Transverse colon (tissue), 4 donors: ENCODE measurements at regions not wholly inside any gene's neighbourhood (a gene's known extent, or its start where the extent isn't known, plus 50 kb on each side); places are given as distances from the start of the nearest gene placed in this dataset.

Experiments
- DNase-seq: peaks from one replicate; pipeline ENCODE4 v3.0.0-alpha.2; 2019
- H3K27ac ChIP-seq, 4 donors: fragments of 200-600 bp; sonication (generic); 2 replicates each; pipeline ENCODE4 v1.5.1; 2016 to 2018; ENCODE audit warnings: inconsistent platforms in 4 of 4
- H3K27me3 ChIP-seq: fragments of 200-600 bp; sonication (generic); 2 replicates; pipeline ENCODE4 v1.5.1; 2017; ENCODE audit warnings: inconsistent platforms
- H3K36me3 ChIP-seq, 4 donors: fragments of 200-600 bp; sonication (generic); 2 replicates each; pipeline ENCODE4 v1.5.1; 2017 to 2019; ENCODE audit warnings: inconsistent platforms in 4 of 4
- H3K4me1 ChIP-seq, 4 donors: fragments of 200-600 bp; sonication (generic); 2 replicates each; pipeline ENCODE4 v1.5.1; 2017 to 2020; ENCODE audit warnings: inconsistent platforms in 4 of 4
- H3K4me3 ChIP-seq, 4 donors: fragments of 200-600 bp; sonication (generic); 1 replicate in 1 of 4; 2 replicates in 3 of 4; pipeline versions ENCODE4 v1.5.1 to v1.6.1; 2017 to 2019; ENCODE audit warnings: inconsistent platforms in 4 of 4
- H3K9me3 ChIP-seq, 2 donors: fragments of 200-600 bp; sonication (generic); 2 replicates each; pipeline ENCODE4 v1.5.1; 2017 to 2019; ENCODE audit warnings: inconsistent platforms in 2 of 2
- EP300 ChIP-seq: sonication (generic); formaldehyde crosslinking; IDR thresholded peaks from one replicate; pipeline ENCODE4 v1.6.1; 2017; ENCODE audit warnings: antibody characterized with exemption, low read depth
- POLR2A ChIP-seq: fragments of 450-650 bp; IDR thresholded peaks from one replicate; pipeline ENCODE4 v1.6.1; 2016; ENCODE audit warnings: antibody characterized with exemption, mild to moderate bottlenecking, moderate library complexity
- POLR2AphosphoS5 ChIP-seq, 3 donors: sonication (generic); formaldehyde crosslinking; IDR thresholded peaks; one replicate each; pipeline ENCODE4 v1.6.1; 2016; ENCODE audit warnings: antibody characterized with exemption in 3 of 3
- WGBS, 2 donors: methylation state at CpG; one replicate each; pipeline ENCODE4 v1.1.5; 2018; ENCODE audit warnings: low coverage in 1 of 2; 5-methylcytosine and 5-hydroxymethylcytosine counted together
- in situ Hi-C, 4 donors: fragments of 200-750 bp; cut with MboI; loops; one replicate each; pipeline versions ENCODE4 v1.15.0 to v1.15.1; 2017; ENCODE audit warnings: low sequenced_read_pairs in 3 of 4, low pct_ligation_motif_present in 1 of 4, low pct_unique_long_range_greater_than_20kb in 1 of 4
- intact Hi-C: fragments of 100-400 bp; cut with DNase I; formaldehyde crosslinking; loops from one replicate; pipeline ENCODE4 v1.15.1; 2023; ENCODE audit warnings: low total_unique reads
- TF ChIP-seq, protein P1 (sequence below), 5 experiments: fragments of 200-600 bp in 3 of 5; fragments of 450-650 bp in 2 of 5; sonication (generic) in 3 of 5; IDR thresholded peaks; 1 replicate in 2 of 5; 2 replicates in 3 of 5; pipeline ENCODE4 v1.5.1; 2016 to 2017; ENCODE audit warnings: antibody characterized with exemption in 5 of 5, inconsistent platforms in 3 of 5, mild to moderate bottlenecking in 2 of 5, moderate library complexity in 1 of 5

DNA sequence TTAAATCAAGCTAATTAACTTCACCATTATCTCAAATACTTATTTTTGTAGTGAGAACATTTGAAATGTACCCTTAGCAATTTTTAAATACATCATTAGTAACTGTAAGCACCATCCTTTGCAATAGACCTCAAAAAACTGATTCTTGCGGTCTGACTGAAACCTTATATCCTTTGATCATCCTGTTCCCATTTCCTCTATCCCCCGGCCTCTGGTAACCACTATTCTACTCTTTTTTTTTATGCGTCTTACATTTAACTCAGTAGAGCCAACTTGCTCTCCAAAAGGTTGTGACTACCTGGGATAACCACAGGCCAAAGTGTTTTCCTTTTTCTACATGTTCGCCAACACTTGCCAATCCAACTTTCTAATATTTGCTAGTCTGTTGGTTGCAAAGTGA, 106.1 kb downstream of the IRX1 start:
- no peak for DNase-seq

DNA sequence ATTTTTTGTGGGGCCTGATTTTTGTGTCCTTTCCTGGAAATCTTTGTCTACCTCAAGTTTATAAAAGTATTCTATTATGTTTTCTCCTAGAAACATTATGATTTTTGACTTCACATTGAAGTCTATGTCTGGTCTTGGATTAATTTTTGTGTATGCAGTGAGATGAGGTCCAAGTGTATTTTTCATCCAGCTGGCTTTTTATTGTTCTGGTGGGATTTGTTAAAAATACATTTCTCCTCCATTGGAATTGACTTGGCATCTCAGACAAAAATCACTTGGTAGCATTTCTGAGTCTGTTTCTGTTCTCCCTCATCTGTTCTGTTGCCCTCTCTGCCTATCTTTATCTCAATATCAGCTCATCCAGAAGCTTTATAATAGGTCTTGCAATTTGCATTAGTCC, 109.0 kb downstream of the IRX1 start:
- in situ Hi-C loops, result no loop called here
- DNase-seq, result no peak
- intact Hi-C loops, result no loop called here

More for the DNA sequence above, 106.1 kb downstream of the IRX1 start:
- Histone ChIP-seq H3K27me3 (no peaks in the 10 kb centered on the region), H3K4me3 (no peak overlapping the region), H3K27ac (no peak overlapping the region), H3K9me3 (peaks cover 0 to 2% of the 10 kb centered on the region in 2 donors), H3K36me3 (no peaks in the 10 kb centered on the region), H3K4me1 (no peaks in the 10 kb centered on the region)
- intact Hi-C loops (no loop called here), in situ Hi-C loops (no loop called here)
- WGBS, 2 donors, result 71 to 79% methylated on average over 4 of the region's 4 CpGs
- TF ChIP-seq, protein P1, sequence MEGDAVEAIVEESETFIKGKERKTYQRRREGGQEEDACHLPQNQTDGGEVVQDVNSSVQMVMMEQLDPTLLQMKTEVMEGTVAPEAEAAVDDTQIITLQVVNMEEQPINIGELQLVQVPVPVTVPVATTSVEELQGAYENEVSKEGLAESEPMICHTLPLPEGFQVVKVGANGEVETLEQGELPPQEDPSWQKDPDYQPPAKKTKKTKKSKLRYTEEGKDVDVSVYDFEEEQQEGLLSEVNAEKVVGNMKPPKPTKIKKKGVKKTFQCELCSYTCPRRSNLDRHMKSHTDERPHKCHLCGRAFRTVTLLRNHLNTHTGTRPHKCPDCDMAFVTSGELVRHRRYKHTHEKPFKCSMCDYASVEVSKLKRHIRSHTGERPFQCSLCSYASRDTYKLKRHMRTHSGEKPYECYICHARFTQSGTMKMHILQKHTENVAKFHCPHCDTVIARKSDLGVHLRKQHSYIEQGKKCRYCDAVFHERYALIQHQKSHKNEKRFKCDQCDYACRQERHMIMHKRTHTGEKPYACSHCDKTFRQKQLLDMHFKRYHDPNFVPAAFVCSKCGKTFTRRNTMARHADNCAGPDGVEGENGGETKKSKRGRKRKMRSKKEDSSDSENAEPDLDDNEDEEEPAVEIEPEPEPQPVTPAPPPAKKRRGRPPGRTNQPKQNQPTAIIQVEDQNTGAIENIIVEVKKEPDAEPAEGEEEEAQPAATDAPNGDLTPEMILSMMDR (IDR thresholded peaks at IDR 0.05), result no peak
- TF ChIP-seq POLR2AphosphoS5 (IDR thresholded peaks at IDR 0.05), result no peak
- TF ChIP-seq POLR2A, result no peak
- no peak for TF ChIP-seq EP300

GRCh38 chr5:3709068-3709716, 113.6 kb downstream of the IRX1 start:
- intact Hi-C loops, result no loop called here
- no peaks in the 10 kb centered on the region for H3K4me1 ChIP-seq
- in situ Hi-C loops, result no loop called here

More for the DNA sequence above, 109.0 kb downstream of the IRX1 start:
- Histone ChIP-seq H3K9me3 (no peaks in the 10 kb centered on the region), H3K27me3 (no peaks in the 10 kb centered on the region), H3K36me3 (no peaks in the 10 kb centered on the region), H3K4me3 (no peak overlapping the region), H3K4me1 (no peaks in the 10 kb centered on the region), H3K27ac (no peak overlapping the region)
- TF ChIP-seq EP300 (no peak), POLR2AphosphoS5 (IDR thresholded peaks at IDR 0.05) (no peak), POLR2A (no peak)
- TF ChIP-seq, protein P1 (IDR thresholded peaks at IDR 0.05), result no peak

GRCh38 chr5:3709717-3710348, 114.2 kb downstream of the IRX1 start:
- no peaks in the 10 kb centered on the region for H3K9me3 ChIP-seq
- intact Hi-C loops, result no loop called here
- H3K36me3 ChIP-seq, result no peaks in the 10 kb centered on the region
- DNase-seq, result no peak
- TF ChIP-seq POLR2AphosphoS5 (IDR thresholded peaks at IDR 0.05), result no peak
- TF ChIP-seq, protein P1 (IDR thresholded peaks at IDR 0.05), result no peak
- TF ChIP-seq EP300, result no peak
- no peak for TF ChIP-seq POLR2A
- H3K4me1 ChIP-seq, result no peaks in the 10 kb centered on the region
- H3K27me3 ChIP-seq, result no peaks in the 10 kb centered on the region
- H3K27ac ChIP-seq, result no peak overlapping the region
- in situ Hi-C loops, result no loop called here
- WGBS, 2 donors, result 51 to 65% methylated on average over 9 to 10 of the region's 10 CpGs
- H3K4me3 ChIP-seq, result no peak overlapping the region

More at GRCh38 chr5:3709068-3709716, 113.6 kb downstream of the IRX1 start:
- no peak for DNase-seq
- Histone ChIP-seq H3K36me3 (no peaks in the 10 kb centered on the region), H3K27ac (no peak overlapping the region), H3K4me3 (no peak overlapping the region), H3K27me3 (no peaks in the 10 kb centered on the region), H3K9me3 (no peaks in the 10 kb centered on the region)
- 54 to 61% methylated on average over 10 to 11 of the region's 11 CpGs for WGBS, 2 donors
- TF ChIP-seq POLR2AphosphoS5 (IDR thresholded peaks at IDR 0.05) (no peak), POLR2A (no peak), EP300 (no peak)
- TF ChIP-seq, protein P1 (IDR thresholded peaks at IDR 0.05), result no peak
